GM18909 (cell line): ENCODE measurements at regions not wholly inside any gene's neighbourhood (a gene's known extent, or its start where the extent isn't known, plus 50 kb on each side); places are given as distances from the start of the nearest gene placed in this dataset.
"Not testable (repeated sequence)": the region's sequence is repeated elsewhere in the genome, so short reads cannot be mapped to it uniquely, and the experiment has no call there.

Experiments used
- ATAC-seq: cut with Tn5 transposase; IDR thresholded peaks from one replicate; pipeline ENCODE4 v1.9.1; 2021; ENCODE audit warnings: mild to moderate bottlenecking; ENCODE audit not compliant: unreplicated experiment, poor library complexity

- ATAC-seq, result no peak
These were observed 1183.6 kb downstream of the CDH8 start for GRCh38 chr16:60852635-60853034.

- ATAC-seq, result no peak
These were observed 1214.6 kb downstream of the CDH8 start for GRCh38 chr16:60821661-60822060.

GRCh38 chr16:60820361-60820760 is 1215.9 kb downstream of the CDH8 start:
- no peak for ATAC-seq

- no peak for ATAC-seq
These were observed 1217.8 kb downstream of the CDH8 start for GRCh38 chr16:60818465-60818864.

GRCh38 chr16:60816461-60816860 is 1219.8 kb downstream of the CDH8 start:
- no peak for ATAC-seq

- ATAC-seq, result no peak
These were observed 1220.4 kb downstream of the CDH8 start for GRCh38 chr16:60815865-60816264.

- no peak for ATAC-seq
These were observed 1221.2 kb downstream of the CDH8 start for GRCh38 chr16:60815033-60815432.

- ATAC-seq, result no peak
These were observed 1224.6 kb downstream of the CDH8 start for GRCh38 chr16:60811657-60812056.

GRCh38 chr16:60811051-60811608 is 1225.1 kb downstream of the CDH8 start:
- no peak for ATAC-seq

- ATAC-seq, result no peak
These were observed 1226.0 kb downstream of the CDH8 start for GRCh38 chr16:60810250-60810649.

- no peak for ATAC-seq
These were observed 1243.8 kb downstream of the CDH8 start for GRCh38 chr16:60792437-60792836.

GRCh38 chr16:60788631-60789030 is 1247.6 kb downstream of the CDH8 start:
- ATAC-seq, result no peak

GRCh38 chr16:60776281-60776680 is 1260.0 kb downstream of the CDH8 start:
- ATAC-seq, result no peak

- no peak for ATAC-seq
These were observed 1265.1 kb downstream of the CDH8 start for GRCh38 chr16:60771138-60771537.

- ATAC-seq, result not testable (repeated sequence)
These were observed 1265.9 kb downstream of the CDH8 start for GRCh38 chr16:60770384-60770783.

GRCh38 chr16:60763869-60764268 is 1272.4 kb downstream of the CDH8 start:
- no peak for ATAC-seq

- ATAC-seq, result no peak
These were observed 1280.3 kb downstream of the CDH8 start for GRCh38 chr16:60755907-60756306.

GRCh38 chr16:60748366-60748765 is 1287.9 kb downstream of the CDH8 start:
- ATAC-seq, result no peak

GRCh38 chr16:60744198-60744597 is 1292.0 kb downstream of the CDH8 start:
- ATAC-seq, result no peak

GRCh38 chr16:60741810-60742209 is 1294.4 kb downstream of the CDH8 start:
- no peak for ATAC-seq

GRCh38 chr16:60739737-60740683 is 1296.2 kb downstream of the CDH8 start:
- ATAC-seq, result no peak
